Retinal pigment epithelial cell (primary cell): ENCODE measurements at regions not wholly inside any gene's neighbourhood (a gene's known extent, or its start where the extent isn't known, plus 50 kb on each side); places are given as distances from the start of the nearest gene placed in this dataset.
"Not testable (repeated sequence)": the region's sequence is repeated elsewhere in the genome, so short reads cannot be mapped to it uniquely, and the experiment has no call there.

Source experiments
- DNase-seq: peaks from one replicate; pipeline ENCODE4 v3.0.0-alpha.2; 2010; ENCODE audit warnings: low read depth
- H3K4me3 ChIP-seq: 2 replicates; pipeline ENCODE4 v1.5.1; 2011; ENCODE audit warnings: mild to moderate bottlenecking, low read length, control low read depth, moderate library complexity
- TF ChIP-seq, protein P1 (sequence below): conservative IDR thresholded peaks from 2 replicates; pipeline ENCODE4 v1.5.1; 2011; ENCODE audit warnings: low read depth, low read length, control low read depth, inconsistent platforms

DNA sequence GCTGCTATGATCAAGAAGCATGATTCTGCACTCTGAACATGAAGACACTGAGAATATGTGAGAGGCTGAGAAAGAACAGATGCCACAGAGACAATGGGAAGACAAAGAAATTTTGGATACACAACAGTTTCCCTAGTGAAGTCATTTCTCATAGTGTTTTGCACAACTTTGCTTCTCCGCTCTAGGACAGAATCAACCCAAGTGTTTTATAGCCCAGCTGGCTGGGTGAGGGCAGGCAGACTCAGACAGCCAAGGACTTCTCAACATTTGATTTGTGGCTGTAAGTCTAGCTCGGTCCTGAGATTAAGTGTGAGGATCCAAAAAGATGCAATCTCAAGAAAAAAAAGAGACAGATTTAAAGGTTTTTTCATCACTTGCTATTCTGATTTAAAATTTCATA lies 536.5 kb upstream of the CRIM1 start:
- H3K4me3 ChIP-seq, result no peak overlapping the region
- no peak for DNase-seq
- TF ChIP-seq, protein P1, sequence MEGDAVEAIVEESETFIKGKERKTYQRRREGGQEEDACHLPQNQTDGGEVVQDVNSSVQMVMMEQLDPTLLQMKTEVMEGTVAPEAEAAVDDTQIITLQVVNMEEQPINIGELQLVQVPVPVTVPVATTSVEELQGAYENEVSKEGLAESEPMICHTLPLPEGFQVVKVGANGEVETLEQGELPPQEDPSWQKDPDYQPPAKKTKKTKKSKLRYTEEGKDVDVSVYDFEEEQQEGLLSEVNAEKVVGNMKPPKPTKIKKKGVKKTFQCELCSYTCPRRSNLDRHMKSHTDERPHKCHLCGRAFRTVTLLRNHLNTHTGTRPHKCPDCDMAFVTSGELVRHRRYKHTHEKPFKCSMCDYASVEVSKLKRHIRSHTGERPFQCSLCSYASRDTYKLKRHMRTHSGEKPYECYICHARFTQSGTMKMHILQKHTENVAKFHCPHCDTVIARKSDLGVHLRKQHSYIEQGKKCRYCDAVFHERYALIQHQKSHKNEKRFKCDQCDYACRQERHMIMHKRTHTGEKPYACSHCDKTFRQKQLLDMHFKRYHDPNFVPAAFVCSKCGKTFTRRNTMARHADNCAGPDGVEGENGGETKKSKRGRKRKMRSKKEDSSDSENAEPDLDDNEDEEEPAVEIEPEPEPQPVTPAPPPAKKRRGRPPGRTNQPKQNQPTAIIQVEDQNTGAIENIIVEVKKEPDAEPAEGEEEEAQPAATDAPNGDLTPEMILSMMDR, result no peak

DNA sequence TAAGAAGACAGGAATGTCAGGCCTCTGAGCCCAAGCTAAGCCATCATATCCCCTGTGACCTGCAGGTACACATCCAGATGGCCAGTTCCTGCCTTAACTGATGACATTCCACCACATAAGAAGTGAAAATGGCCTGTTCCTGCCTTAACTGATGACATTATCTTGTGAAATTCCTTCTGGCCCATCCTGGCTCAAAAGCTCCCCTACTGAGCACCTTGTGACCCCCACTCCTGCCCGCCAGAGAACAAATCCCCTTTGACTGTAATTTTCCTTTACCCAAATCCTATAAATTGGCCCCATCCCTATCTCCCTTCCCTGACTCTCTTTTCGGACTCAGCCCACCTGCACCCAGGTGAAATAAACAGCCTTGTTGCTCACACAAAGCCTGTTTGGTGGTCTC lies 537.2 kb upstream of the CRIM1 start:
- DNase-seq, result not testable (repeated sequence)

DNA sequence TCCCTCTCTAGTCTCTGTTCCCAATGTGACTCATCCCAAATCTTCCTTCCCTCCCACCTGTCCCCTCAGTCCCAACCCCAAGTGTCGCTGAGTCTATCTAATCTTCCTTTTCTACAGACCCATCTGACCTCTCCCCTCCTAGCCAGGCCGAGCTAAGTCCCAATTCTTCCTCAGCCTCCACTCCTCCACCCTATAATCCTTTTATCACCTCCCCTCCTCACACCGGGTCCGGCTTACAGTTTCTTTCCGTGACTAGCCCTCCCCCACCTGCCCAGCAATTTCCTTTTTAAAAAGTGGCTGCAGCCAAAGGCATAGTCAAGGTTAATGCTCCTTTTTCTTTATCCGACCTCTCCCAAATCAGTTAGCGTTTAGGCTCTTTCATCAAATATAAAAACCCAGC lies 541.0 kb upstream of the CRIM1 start:
- not testable (repeated sequence) for DNase-seq, H3K4me3 ChIP-seq

More for the DNA sequence above, 537.2 kb upstream of the CRIM1 start:
- not testable (repeated sequence) for H3K4me3 ChIP-seq

DNA sequence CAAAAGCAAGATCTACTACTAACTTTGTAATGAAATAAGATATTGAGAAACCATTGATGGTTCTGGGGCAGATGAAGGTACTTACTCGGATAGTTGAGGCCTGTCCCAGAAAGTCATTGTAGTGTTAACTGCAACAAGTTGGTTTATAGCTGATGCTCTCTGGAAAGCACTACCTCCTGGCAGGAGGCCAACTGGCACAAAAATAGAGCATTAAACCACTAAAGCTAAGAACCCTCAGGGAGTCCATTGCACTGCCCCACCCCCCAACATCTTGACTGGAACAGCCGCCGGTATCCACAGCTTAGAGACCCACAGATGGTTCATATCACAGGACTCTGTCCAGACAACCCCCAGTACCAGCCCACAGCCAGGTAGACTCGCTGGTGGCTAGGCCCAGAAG lies 552.5 kb upstream of the CRIM1 start:
- no peak overlapping the region for H3K4me3 ChIP-seq
- DNase-seq, result no peak
- TF ChIP-seq, protein P1, result no peak

DNA sequence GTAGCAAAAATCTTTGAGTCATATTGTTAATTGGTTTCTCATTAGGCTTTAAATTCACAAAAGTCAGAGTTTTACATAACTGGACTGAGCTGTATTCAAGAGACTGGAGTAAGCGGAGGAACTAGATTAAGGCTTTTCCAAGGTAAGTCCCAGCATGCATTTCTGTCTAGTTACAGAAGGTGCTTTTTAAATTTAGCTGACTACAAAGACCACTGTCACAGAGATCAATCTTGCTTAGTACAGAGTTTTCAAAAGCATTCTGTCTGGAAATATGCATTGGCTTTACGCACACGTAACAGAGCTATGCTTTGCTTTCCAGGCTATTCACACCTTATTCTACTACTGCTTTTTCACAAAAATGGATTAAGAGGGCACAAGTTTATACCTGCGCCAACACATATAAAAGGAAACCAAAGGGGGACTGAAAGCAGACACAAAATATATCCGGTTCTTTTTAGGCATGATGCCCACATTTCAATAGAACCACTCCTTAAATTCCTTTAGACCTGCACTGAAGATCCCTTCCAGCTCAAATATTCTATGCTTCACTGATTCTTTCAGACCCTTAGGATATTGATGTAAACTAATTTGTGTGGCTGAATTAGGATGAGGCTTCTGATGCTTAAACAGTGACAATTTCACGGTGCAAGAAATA lies 560.7 kb upstream of the CRIM1 start:
- DNase-seq, result no peak
- TF ChIP-seq, protein P1, result no peak
- no peak overlapping the region for H3K4me3 ChIP-seq

DNA sequence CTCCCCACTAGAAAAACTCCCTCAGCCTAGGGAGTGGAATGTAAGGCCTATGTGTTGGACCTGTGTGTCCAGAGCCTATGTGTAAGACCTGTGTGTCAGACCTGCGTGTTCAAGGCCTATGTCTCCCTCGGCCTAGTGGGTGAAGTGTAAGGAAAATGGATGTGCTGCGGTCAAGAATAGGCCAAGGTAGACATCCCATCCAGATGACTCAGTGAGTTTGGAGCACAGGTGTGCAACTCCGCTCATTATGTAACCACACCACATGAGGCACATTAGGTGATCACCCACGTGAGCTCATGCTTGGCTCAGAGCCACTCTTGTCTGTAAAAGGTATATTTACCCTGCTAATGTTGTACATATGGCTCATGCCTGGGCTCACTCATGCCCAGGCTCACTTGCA lies 565.3 kb upstream of the CRIM1 start:
- H3K4me3 ChIP-seq, result no peak overlapping the region
- TF ChIP-seq, protein P1, result no peak
- DNase-seq, result no peak

DNA sequence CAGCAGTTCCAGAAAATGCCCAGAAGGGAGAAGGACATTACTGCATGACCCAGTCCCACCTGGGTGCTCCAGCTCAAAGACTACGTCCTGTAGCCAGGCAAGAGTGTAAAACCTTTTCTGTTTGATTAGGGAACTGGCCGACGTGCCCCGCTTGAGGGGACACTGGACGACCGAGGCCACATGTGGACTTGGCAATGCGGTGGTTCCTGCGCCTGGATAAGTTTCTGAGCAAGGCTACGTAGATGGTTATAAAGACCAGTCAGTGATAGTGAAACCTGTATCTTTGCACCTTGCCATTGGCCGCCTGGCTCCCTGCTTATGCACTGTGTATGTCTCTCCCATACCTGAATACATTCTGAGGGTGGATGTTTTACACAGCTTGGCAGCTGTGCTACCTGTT lies 567.0 kb upstream of the CRIM1 start:
- H3K4me3 ChIP-seq, result no peak overlapping the region
- TF ChIP-seq, protein P1, result no peak
- DNase-seq, result no peak

DNA sequence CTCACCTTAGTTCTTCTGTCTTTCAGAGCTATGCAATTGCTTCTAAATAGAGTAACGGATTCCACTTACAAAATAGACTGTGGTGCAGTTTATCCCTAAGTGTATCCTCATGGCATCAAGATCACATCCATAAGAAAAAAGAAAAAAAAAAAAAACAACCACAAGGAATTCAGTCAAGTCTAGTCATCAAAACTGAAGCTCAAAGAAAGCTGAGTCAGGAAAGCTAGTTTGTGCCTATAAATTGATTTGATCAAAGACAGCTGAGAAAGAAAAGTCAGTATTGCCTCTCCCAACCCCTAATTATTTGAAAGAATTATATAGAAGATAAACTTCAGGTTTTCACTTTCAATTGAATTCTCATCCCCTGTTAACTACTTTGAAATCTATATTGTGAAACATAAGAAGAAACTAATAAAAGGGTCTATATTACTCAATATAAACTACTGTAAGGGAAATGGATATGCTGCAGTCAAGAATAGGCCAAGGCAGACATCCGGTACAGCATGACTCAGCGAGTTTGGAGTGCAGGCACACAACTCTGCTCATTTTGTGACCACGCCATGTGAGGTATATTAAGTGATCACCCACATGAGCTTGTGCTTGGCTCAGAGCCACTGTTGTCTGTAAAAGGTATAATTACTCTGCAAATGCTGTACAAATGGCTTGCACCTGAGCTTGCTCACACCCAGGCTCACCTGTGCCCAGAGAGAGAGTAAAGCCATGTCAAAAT lies 568.1 kb upstream of the CRIM1 start:
- TF ChIP-seq, protein P1, result no peak
- no peak for DNase-seq
- no peak overlapping the region for H3K4me3 ChIP-seq
